ENCODE measurements at regions not wholly inside any gene's neighbourhood (a gene's known extent, or its start where the extent isn't known, plus 50 kb on each side); places are given as distances from the start of the nearest gene placed in this dataset.

- no peak for DNase-seq
- Histone ChIP-seq H3K9me3 (no peaks in the 10 kb centered on the region), H3K4me3 (no peak overlapping the region), H3K36me3 (no peaks in the 10 kb centered on the region), H3K27ac (no peak overlapping the region), H3K4me1 (no peaks in the 10 kb centered on the region), H3K27me3 (no peaks in the 10 kb centered on the region)
- TF ChIP-seq CTCF (IDR thresholded peaks at IDR 0.05) (no peak), POLR2A (IDR thresholded peaks at IDR 0.05) (no peak)
- whole genome bisulfite sequencing, 2 donors, result 64 to 65% methylated on average over 2 of the region's 2 CpGs
- intact Hi-C loops (cut with DNase I), result no loop called here
Measured at GRCh38 chr7:41378156-41378555, 324.7 kb downstream of the INHBA start.

- TF ChIP-seq CTCF (IDR thresholded peaks at IDR 0.05) (no peak), POLR2A (IDR thresholded peaks at IDR 0.05) (no peak)
- Histone ChIP-seq H3K27me3 (no peaks in the 10 kb centered on the region), H3K9me3 (no peaks in the 10 kb centered on the region), H3K4me3 (no peak overlapping the region), H3K4me1 (no peaks in the 10 kb centered on the region), H3K36me3 (no peaks in the 10 kb centered on the region), H3K27ac (no peak overlapping the region)
- no peak for DNase-seq
- intact Hi-C loops (cut with DNase I), result no loop called here
- 57 to 79% methylated on average over 1 of the region's 1 CpG for WGBS, 2 donors
Measured at GRCh38 chr7:41375582-41375981, 327.3 kb downstream of the INHBA start.

GRCh38 chr7:41374150-41374848, 328.6 kb downstream of the INHBA start:
- TF ChIP-seq POLR2A (IDR thresholded peaks at IDR 0.05), result no peak
- TF ChIP-seq CTCF (IDR thresholded peaks at IDR 0.05), result no peak
- Histone ChIP-seq H3K36me3 (no peaks in the 10 kb centered on the region), H3K9me3 (no peaks in the 10 kb centered on the region), H3K4me1 (no peaks in the 10 kb centered on the region), H3K4me3 (no peak overlapping the region), H3K27ac (no peak overlapping the region), H3K27me3 (no peaks in the 10 kb centered on the region)
- intact Hi-C loops (cut with DNase I), result no loop called here
- DNase-seq, result no peak
- WGBS, 2 donors, result 36 to 88% methylated on average over 3 to 4 of the region's 6 CpGs

GRCh38 chr7:41367967-41368882, 334.7 kb downstream of the INHBA start:
- Histone ChIP-seq H3K9me3 (peaks cover 0 to 6% (median 0%) of the 10 kb centered on the region in 3 donors), H3K27ac (no peak overlapping the region), H3K4me3 (no peak overlapping the region), H3K4me1 (no peaks in the 10 kb centered on the region), H3K27me3 (no peaks in the 10 kb centered on the region), H3K36me3 (no peaks in the 10 kb centered on the region)
- intact Hi-C loops (cut with DNase I), result no loop called here
- WGBS, 2 donors, result 68 to 71% methylated on average over 9 to 10 of the region's 11 CpGs
- no peak for DNase-seq
- TF ChIP-seq CTCF (IDR thresholded peaks at IDR 0.05) (no peak), POLR2A (IDR thresholded peaks at IDR 0.05) (no peak)

GRCh38 chr7:41351091-41351490, 351.8 kb downstream of the INHBA start:
- Histone ChIP-seq H3K9me3 (no peaks in the 10 kb centered on the region), H3K27ac (no peak overlapping the region), H3K4me3 (no peak overlapping the region), H3K4me1 (no peaks in the 10 kb centered on the region), H3K36me3 (no peaks in the 10 kb centered on the region), H3K27me3 (no peaks in the 10 kb centered on the region)
- TF ChIP-seq CTCF (IDR thresholded peaks at IDR 0.05) (no peak), POLR2A (IDR thresholded peaks at IDR 0.05) (no peak)
- DNase-seq, result no peak
- WGBS, 2 donors, result 37 to 56% methylated on average over 1 of the region's 1 CpG
- intact Hi-C loops (cut with DNase I), result no loop called here
